Subcutaneous abdominal adipose tissue (tissue), 5 donors: ENCODE measurements at regions not wholly inside any gene's neighbourhood (a gene's known extent, or its start where the extent isn't known, plus 50 kb on each side); places are given as distances from the start of the nearest gene placed in this dataset.

ENCODE experiments used
- H3K27ac ChIP-seq: one replicate; pipeline ENCODE4 v1.7.0; 2013; ENCODE audit warnings: low read depth, mild to moderate bottlenecking, inconsistent platforms, low read length, moderate library complexity
- H3K27me3 ChIP-seq, 5 donors: one replicate each; pipeline ENCODE4 v1.7.0; 2013; ENCODE audit warnings: low read length in 5 of 5, inconsistent platforms in 1 of 5; ENCODE audit not compliant: control insufficient read depth in 5 of 5, insufficient read depth in 4 of 5
- H3K36me3 ChIP-seq, 5 donors: one replicate each; pipeline ENCODE4 v1.7.0; 2013; ENCODE audit warnings: low read length in 5 of 5; ENCODE audit not compliant: control insufficient read depth in 5 of 5, insufficient read depth in 5 of 5
- H3K4me1 ChIP-seq, 5 donors: one replicate each; pipeline ENCODE4 v1.7.0; 2013; ENCODE audit warnings: low read length in 5 of 5, mild to moderate bottlenecking in 3 of 5, moderate library complexity in 1 of 5; ENCODE audit not compliant: control insufficient read depth in 5 of 5, insufficient read depth in 5 of 5
- H3K4me3 ChIP-seq, 5 donors: one replicate each; pipeline ENCODE4 v1.7.0; 2013; ENCODE audit warnings: low read length in 5 of 5, low read depth in 1 of 5
- H3K9ac ChIP-seq, 5 donors: one replicate each; pipeline ENCODE4 v1.7.0; 2013; ENCODE audit warnings: low read length in 5 of 5, mild to moderate bottlenecking in 4 of 5, moderate library complexity in 3 of 5
- H3K9me3 ChIP-seq, 5 donors: one replicate each; pipeline ENCODE4 v1.7.0; 2013; ENCODE audit warnings: low read length in 5 of 5; ENCODE audit not compliant: control insufficient read depth in 5 of 5
- donor health status: healthy.
- donor health status: healthy.
- donor health status: healthy.
- donor health status: healthy.
- donor health status: healthy.

DNA sequence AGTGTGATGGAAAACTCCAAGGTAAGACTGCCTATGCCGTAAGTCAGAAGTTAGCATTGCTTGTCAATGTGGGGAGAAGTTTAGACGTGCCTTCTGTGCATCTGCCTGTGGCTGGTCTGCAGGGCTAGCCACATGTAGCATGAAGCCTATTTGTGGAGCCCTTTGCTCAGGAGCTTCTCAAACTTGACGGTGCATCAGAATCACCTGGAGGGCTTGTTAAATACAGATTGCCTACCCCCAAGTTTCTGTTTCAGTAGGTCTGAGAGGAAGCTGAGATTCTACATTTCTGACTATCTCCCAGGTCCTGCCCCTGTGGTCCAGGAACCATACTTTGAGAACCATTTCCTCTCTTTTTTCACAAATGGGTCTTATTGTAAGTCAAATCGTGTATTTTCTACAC, 292.1 kb upstream of the TPM1 start:
- no peak overlapping the region for H3K4me3 ChIP-seq
- no peaks in the 10 kb centered on the region for H3K9me3 ChIP-seq
- H3K27me3 ChIP-seq: no peaks in the 10 kb centered on the region
- peaks cover 21 to 58% (median 47%) of the 10 kb centered on the region in 5 donors for H3K36me3 ChIP-seq
- H3K4me1 ChIP-seq: peaks cover 0 to 7% (median 0%) of the 10 kb centered on the region in 5 donors
- H3K27ac ChIP-seq: no peak overlapping the region
- H3K9ac ChIP-seq: no peak overlapping the region

DNA sequence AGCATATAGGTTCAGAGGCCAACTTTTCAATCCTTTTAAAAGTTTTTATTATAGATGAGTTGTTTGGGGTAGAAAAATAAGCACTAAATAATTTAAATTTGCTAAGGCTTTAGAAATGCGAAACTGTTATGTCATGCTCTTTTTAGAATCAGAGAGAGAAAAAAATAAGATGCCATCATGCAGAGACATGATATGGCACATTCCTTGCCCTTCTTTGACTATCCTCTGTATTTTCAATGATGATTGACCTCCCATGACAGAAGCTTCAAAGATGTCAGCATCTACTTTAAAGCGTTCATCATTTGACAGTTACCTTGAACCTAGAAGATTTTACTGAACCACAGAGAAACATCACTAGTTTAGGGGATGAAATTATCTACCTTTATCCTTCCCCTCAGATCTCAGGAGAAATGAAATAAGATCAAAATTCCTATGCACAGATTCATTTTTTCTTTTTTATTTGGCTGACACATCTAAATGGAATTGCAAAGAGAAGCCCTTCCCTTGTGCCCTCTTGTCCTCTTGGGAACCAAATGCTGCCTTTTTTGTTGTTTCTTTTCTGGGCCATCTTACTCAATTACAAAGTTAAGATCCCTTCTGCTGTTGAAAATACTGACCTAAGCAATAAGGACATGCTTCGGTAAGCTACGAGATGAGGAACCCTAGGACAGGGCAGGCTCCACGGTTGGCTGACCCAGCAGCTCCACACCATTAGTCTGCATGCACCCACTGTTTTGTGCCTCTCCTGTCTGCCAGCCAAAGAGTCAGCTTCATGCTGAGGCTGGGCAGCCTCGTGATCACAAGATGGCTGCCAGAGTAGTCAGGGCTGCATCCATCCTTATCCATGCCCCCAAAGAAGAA, 289.7 kb upstream of the TPM1 start:
- Histone ChIP-seq H3K9me3 (no peaks in the 10 kb centered on the region), H3K27me3 (no peaks in the 10 kb centered on the region), H3K9ac (no peak overlapping the region), H3K27ac (no peak overlapping the region), H3K4me1 (peaks cover 0 to 13% (median 5%) of the 10 kb centered on the region in 5 donors), H3K36me3 (peaks cover 19 to 74% (median 61%) of the 10 kb centered on the region in 5 donors), H3K4me3 (no peak overlapping the region)

- H3K27ac ChIP-seq: no peak overlapping the region
- no peaks in the 10 kb centered on the region for H3K9me3 ChIP-seq
- H3K4me1 ChIP-seq: peaks cover 0 to 20% (median 11%) of the 10 kb centered on the region in 5 donors
- H3K4me3 ChIP-seq: no peak overlapping the region
- no peaks in the 10 kb centered on the region for H3K27me3 ChIP-seq
- no peak overlapping the region for H3K9ac ChIP-seq
- peaks cover 19 to 72% (median 61%) of the 10 kb centered on the region in 5 donors for H3K36me3 ChIP-seq
These were observed 288.9 kb upstream of the TPM1 start for GRCh38 chr15:62753518-62754221.

GRCh38 chr15:62756326-62756994, 286.1 kb upstream of the TPM1 start:
- Histone ChIP-seq H3K9ac (no peak overlapping the region), H3K27ac (peak overlapping the region; percentile 87), H3K4me1 (peaks cover 0 to 31% (median 16%) of the 10 kb centered on the region in 5 donors), H3K36me3 (peaks cover 5 to 58% (median 50%) of the 10 kb centered on the region in 5 donors), H3K9me3 (no peaks in the 10 kb centered on the region), H3K4me3 (no peak overlapping the region), H3K27me3 (no peaks in the 10 kb centered on the region)

DNA sequence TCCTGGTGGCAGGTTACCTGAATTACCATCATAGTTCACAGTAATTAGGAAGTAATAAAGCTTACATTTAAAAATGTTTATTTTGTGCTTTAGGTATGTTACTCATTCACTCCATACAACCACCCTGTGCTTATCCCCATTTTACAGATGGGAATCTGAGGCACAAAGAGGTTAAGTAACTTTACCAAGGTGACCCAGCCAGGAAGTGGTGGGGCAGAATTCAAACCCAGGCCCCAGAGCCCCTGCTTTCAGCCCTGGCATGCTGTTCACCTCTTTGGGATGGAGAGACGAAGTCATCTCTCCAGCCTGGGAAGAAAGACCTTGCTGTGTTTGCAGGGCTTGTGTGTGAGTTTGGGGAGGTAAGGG, 285.6 kb upstream of the TPM1 start:
- peaks cover 0 to 31% (median 16%) of the 10 kb centered on the region in 5 donors for H3K4me1 ChIP-seq
- peaks cover 6 to 61% (median 54%) of the 10 kb centered on the region in 5 donors for H3K36me3 ChIP-seq
- H3K4me3 ChIP-seq: no peak overlapping the region
- no peaks in the 10 kb centered on the region for H3K9me3 ChIP-seq
- no peak overlapping the region for H3K9ac ChIP-seq
- peak overlapping the region; percentile 87 for H3K27ac ChIP-seq
- H3K27me3 ChIP-seq: no peaks in the 10 kb centered on the region

GRCh38 chr15:62757535-62757934, 285.0 kb upstream of the TPM1 start:
- no peak overlapping the region for H3K4me3 ChIP-seq
- no peak overlapping the region for H3K9ac ChIP-seq
- no peaks in the 10 kb centered on the region for H3K27me3 ChIP-seq
- peaks cover 0 to 31% (median 16%) of the 10 kb centered on the region in 5 donors for H3K4me1 ChIP-seq
- no peaks in the 10 kb centered on the region for H3K9me3 ChIP-seq
- peak overlapping the region; percentile 87 for H3K27ac ChIP-seq
- H3K36me3 ChIP-seq: peaks cover 7 to 62% (median 54%) of the 10 kb centered on the region in 5 donors

GRCh38 chr15:62758126-62758951, 284.2 kb upstream of the TPM1 start:
- Histone ChIP-seq H3K4me3 (peak overlapping the region in 2 of 5 donors; percentile 9 to 17), H3K36me3 (peaks cover 13 to 62% (median 53%) of the 10 kb centered on the region in 5 donors), H3K27me3 (no peaks in the 10 kb centered on the region), H3K4me1 (peaks cover 0 to 27% (median 16%) of the 10 kb centered on the region in 5 donors), H3K27ac (peak overlapping the region; percentile 87), H3K9ac (peak overlapping the region in 3 of 5 donors; percentile 1 to 68 (median 40)), H3K9me3 (no peaks in the 10 kb centered on the region)

- no peaks in the 10 kb centered on the region for H3K9me3 ChIP-seq
- H3K4me1 ChIP-seq: peaks cover 0 to 27% (median 16%) of the 10 kb centered on the region in 5 donors
- peaks cover 15 to 62% (median 52%) of the 10 kb centered on the region in 5 donors for H3K36me3 ChIP-seq
- peak overlapping the region; percentile 87 for H3K27ac ChIP-seq
- H3K4me3 ChIP-seq: peak overlapping the region in 1 of 5 donors; percentile 17
- peak overlapping the region in 2 of 5 donors; percentile 1 to 68 for H3K9ac ChIP-seq
- no peaks in the 10 kb centered on the region for H3K27me3 ChIP-seq
These were observed 283.6 kb upstream of the TPM1 start for GRCh38 chr15:62758952-62759349.

DNA sequence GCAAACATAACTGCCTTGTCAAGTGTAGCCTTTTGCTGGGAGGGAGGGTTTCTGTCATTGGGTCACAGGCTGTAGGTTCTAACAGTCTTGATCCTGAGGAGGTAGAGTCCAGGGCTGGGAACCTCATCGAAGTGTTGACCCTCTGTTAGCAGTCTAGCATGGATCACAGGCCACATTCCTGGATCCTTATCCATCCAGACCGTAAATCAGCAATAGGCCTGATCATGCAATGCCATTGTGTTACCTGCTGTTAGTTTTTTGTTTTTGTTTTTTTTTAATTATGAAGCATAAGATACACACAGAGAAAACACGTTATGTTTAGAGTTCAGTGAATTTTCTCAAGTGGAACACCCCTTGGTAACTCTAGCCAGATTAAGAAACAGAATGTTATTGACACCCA, 282.0 kb upstream of the TPM1 start:
- Histone ChIP-seq H3K9ac (no peak overlapping the region), H3K4me3 (no peak overlapping the region), H3K27ac (no peak overlapping the region), H3K9me3 (no peaks in the 10 kb centered on the region), H3K36me3 (peaks cover 24 to 60% (median 53%) of the 10 kb centered on the region in 5 donors), H3K27me3 (no peaks in the 10 kb centered on the region), H3K4me1 (peaks cover 0 to 23% (median 16%) of the 10 kb centered on the region in 5 donors)
